Epithelial cell of prostate (primary cell): ENCODE measurements at regions not wholly inside any gene's neighbourhood (a gene's known extent, or its start where the extent isn't known, plus 50 kb on each side); places are given as distances from the start of the nearest gene placed in this dataset.

Experiments used
- DNase-seq: peaks from one replicate; pipeline ENCODE4 v3.0.0-alpha.2; 2011; ENCODE audit warnings: low read depth, low spot score
- H3K27ac ChIP-seq: fragments of 450-650 bp; 2 replicates; pipeline ENCODE4 v1.5.1; 2017; ENCODE audit warnings: mild to moderate bottlenecking

DNA sequence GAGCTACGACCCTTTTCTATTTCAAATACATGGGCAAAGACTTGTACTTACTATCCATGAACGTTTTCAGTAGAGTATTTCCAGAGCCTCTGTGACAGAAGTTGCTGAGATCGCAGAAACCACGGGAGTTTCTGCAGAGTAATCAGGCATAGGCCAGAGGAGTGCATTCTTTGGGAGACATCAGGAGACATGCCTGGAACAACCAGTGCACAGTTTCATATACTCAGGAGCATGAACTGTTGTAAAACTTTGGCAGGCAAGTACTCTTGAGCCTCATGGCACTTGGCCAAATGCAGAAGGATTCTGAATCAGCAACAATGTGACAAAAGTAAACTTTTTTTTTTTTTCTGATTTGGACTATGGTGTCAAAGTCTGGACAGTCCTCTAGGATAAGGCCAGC lies 307.1 kb downstream of the GRB14 start:
- DNase-seq, result no peak
- H3K27ac ChIP-seq, result no peak overlapping the region

DNA sequence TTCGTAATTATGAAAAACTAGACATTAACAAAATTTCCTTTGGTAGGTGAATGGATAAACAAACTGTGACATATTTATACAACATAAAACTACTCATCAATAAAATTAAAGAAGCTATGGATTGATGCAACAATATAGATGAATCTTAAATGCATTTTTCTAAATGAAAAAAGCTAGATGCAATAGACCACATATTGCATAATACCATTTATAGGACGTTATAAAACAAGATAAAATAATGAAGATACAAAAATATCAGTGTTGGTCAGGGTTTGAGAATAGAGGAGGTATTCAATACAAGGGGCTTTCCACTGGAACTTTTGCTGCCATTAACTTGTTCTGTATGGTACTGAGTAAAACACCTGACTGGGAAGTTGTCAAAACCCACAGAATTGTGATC lies 314.4 kb downstream of the GRB14 start:
- no peak for DNase-seq
- H3K27ac ChIP-seq, result no peak overlapping the region

DNA sequence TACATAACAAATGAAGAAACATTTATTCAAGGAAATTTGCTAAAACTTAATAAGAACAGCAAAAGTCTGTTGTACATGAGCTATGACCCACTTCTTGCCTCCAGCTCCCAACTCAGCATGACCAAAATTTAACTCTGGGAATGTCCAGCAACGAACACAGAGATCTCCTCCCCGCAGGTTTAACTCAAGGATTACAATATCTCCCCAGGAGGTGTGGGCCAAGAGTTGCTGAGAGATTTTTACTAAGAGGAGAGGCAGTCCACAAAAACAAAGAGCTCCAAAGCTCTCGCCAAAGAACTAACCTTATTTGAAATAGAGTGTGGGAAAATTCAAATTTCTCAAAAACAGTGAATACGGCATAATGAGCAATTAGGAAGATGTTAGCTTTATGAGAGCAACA lies 318.5 kb downstream of the GRB14 start:
- no peak overlapping the region for H3K27ac ChIP-seq
- no peak for DNase-seq

DNA sequence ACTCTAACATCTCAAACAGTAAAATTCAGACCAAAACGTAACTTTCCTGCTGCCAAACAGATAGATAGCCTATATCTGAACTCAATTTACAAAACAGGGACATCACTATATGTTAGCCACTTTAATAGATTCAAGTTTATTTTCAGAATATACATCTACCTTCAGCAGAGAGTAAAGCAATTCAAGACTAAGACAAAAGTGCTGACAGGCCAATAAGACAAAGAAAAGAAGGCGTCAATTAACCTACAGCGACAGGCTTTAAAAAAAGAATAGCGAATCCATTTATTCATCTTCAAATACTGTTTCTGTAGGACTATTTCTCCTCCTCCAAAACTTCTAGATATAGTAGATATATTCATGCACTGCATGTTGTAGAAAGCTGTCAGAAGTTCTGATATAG lies 333.0 kb downstream of the GRB14 start:
- no peak for DNase-seq
- H3K27ac ChIP-seq, result no peak overlapping the region

DNA sequence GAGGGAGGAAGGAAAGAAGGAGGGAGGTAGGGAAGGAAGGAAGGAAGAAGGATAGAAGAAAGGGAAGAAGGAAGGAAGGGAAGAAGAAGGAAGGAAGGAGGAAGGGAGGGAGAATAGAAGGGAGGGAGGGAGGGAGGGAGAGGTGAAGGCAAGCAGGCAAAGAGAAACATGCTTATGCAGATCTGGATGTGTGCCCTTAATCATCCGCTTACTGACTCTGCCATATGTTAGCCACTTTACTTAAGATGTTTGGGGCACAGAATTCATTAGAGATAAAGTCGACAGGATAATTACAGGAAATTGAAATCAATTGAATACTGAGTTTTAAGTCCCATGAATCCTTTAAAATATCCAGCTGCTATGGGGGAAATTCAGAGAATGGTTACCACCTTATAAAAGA lies 334.2 kb downstream of the GRB14 start:
- DNase-seq, result no peak
- no peak overlapping the region for H3K27ac ChIP-seq

DNA sequence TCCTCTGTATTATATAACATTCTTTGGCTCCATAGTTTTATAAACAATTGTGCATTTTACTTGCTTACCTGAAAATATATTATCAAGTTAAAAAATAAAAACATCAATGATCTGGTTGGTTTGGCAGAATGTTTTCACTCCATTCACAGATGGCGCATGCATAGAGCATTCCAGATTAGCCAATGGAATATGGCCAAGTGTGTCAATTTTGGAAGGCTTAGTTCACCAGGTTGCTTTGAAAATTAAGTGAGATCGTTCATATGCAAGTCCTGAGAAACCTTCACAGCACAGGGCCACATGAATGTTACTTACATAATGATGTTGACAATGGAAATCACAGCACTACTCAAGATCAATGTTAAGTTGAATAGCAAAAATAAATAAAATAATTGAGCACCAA lies 335.7 kb downstream of the GRB14 start:
- no peak overlapping the region for H3K27ac ChIP-seq
- DNase-seq, result no peak

DNA sequence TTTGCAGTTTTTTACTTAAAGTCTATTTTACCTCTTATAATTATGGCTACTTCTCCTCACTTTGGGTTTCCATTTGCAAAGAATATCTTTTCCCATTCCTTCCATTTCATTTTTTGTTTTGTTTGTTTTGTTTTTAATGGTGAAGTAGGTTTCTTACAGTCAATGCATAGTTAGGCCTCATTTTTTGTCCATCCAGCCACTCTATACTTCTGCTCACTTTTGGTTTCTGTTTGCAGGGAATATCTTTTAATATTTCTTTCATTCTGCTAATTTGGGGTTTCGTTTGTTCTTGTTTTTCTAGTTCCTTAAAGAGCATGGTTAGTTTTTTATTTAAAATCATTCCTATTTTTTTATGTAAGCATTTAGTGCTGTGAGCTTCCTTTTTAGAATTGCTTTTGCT lies 339.4 kb downstream of the GRB14 start:
- no peak for DNase-seq
- no peak overlapping the region for H3K27ac ChIP-seq

DNA sequence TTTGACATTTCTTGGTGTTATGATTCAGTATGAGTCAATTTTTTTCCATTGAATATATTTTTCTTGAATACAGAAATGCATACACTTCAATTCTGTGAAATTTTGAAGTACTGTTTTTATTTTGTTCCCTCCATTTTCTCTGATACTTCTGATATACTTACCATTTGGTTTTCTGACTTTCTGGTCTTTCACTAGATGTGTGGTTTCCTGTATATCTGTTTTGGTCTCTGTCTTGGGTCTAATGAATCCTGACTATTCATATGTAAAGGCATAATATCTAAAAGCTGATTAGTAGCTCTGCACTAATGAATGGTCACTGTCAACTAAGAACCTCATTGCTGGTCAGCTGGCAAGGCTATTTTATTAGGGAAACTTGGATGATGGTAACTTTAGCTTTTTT lies 345.6 kb downstream of the GRB14 start:
- DNase-seq, result no peak
- no peak overlapping the region for H3K27ac ChIP-seq

DNA sequence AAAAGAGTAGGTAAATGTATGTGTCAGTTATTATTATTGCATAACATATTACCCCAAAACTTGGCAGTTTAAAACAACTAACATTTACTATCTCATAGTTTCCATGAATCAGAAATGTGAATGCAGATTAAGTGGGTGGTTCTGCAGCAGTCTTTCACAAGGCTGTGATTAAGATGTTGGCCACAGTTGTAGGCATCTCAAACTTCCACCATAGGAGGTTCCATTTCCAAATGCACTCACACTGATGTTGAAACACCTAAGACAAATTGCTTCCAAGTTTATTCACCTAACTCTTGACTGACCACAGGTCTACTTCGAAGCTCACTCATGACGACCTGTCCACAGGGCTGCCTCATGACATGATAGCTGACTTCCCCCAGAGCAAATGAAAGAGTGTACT lies 360.8 kb downstream of the GRB14 start:
- no peak for DNase-seq
- no peak overlapping the region for H3K27ac ChIP-seq

DNA sequence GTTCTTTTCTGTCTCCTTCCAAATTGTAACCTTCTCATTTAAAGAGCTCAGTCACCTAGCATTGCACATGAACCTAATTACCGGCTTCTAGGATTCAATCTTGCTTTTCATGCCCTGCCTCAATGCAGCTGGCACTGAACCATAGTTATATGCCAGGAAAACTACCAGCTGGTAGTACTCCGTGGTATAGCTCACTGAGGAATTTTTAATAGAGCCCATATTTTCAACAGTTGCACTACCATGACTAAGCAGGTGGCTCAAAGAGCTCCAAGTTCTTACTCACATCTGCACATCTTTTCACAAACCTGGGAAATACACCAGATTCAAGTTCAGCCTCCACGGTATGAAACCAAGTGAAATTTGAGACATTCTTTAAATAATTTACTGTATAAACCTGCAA lies 363.5 kb downstream of the GRB14 start:
- no peak overlapping the region for H3K27ac ChIP-seq
- no peak for DNase-seq

DNA sequence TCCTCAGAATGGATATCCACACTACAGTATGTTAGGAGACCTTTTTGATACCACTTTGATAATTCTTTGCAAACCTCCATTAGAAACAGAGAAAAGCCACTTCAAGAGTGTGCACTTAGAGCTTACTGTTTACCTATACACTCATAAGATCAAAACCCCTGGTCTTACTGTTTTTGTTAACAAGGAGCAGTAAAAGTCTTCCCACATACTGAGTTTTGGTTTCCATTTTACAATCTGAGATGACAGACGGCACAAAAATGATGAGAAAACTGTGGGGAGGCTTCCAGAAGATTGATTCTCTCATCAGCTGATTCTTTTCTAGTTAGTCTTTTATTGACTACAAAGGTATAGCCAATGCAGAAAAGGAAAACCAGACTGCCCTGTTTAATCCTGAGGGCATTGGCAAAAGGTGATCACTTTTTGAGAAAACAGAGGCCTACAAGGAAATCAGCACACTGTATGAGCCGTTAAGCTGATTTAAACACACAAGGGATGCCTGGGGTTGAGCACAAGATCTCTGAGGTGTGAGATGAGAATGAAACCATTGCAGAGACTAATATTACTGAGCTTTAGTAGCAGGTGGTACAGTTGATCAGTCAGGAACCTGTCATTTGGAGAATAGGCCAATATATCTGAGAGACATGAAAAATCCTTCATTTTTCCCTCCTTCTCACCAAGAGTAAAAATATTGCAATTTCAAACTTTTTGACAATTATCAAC lies 368.6 kb downstream of the GRB14 start:
- DNase-seq, result no peak

DNA sequence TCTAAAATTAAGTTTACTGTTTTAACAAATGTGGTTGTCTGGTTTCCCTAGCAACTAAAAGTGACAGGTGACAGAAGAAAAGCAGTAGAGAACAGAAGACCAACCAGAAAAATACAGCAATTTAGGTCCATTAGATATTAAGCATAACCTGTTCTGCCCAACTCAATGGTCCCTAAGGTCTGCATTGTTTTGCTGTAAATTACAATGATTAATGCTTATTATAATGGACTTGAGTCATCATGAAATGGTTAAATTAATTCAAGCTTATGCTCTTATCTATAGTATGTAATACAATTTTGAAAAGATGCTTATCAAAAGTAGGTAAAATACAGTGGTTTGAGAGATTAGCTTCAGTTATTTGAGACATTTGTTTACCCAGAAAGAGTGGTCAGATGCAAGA lies 378.0 kb downstream of the GRB14 start:
- DNase-seq, result no peak
- H3K27ac ChIP-seq, result no peak overlapping the region

More for the DNA sequence above, 368.6 kb downstream of the GRB14 start:
- no peak overlapping the region for H3K27ac ChIP-seq

DNA sequence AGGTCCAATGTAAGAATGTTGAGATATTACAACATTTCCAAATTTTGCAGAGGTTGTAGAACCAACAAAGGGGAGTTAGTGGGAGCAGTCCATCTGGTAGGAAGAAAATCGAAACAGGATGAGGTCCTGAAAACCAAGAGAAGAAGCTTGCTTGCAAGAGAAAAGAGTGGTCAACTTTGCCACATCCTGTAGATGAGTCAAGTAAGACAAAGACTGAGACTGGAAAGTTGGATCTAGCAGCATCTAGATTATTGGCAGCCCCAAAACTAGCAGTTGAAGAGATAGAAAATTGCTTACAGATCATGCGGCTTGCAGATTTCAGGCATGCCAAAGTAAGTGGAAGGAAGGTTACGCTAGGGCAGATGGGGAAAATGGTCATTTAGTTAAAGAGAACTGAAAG lies 378.9 kb downstream of the GRB14 start:
- no peak overlapping the region for H3K27ac ChIP-seq
- DNase-seq, result no peak

DNA sequence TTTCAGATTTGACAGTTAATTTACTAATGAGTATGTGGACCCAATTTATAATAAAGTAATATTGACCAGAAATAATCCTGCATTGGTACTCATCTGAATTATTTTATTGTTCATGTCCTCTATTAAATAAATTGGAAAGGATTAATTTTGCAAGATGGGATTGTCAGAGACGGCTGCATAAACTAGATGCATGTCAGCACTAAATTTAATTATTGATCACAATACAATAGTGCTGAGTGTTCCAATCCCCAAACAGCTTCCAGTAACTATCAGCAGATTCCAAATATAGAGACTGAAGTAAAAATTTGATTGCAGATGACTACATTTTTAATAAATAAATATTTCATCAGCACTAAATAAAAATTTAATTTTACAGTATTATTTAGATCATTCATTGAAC lies 387.2 kb downstream of the GRB14 start:
- DNase-seq, result no peak
- no peak overlapping the region for H3K27ac ChIP-seq

DNA sequence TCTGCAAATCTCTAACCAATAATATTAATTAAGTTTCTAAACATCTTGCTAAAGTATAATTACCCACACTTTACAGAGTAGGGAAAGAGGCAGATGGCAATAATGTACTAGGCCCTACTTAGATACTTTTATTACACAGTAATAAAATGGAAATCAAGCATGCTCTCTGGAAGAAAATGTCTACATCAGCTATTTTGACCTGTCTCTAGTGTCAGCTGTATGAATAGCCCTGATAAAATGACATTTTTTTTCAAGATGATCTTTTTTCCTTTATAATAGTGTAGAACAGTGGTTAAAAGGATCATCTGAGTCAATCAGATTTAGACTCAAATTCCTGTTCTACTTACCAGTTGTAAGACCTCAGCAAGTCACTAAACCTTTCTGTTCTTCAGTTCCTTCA lies 397.3 kb downstream of the GRB14 start:
- H3K27ac ChIP-seq, result no peak overlapping the region
- DNase-seq, result no peak

DNA sequence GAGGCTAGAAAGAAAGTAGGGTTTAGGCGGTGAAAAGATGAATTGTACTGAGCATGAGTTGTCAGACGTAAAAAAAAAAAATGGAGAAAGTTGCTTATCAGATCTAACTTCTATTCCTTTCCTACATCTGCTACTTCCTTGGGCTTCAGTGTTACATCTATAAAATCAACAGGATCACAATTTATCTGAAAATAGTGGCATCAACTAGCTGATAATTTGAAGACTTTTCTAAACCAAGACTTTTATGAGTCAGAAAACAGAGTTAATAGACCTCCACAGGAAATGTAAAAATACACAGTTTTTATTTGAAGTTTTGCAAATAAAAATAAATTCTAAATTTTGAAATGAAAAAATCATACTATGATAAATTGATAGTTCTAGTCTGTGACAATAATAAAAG lies 399.8 kb downstream of the GRB14 start:
- H3K27ac ChIP-seq, result no peak overlapping the region
- DNase-seq, result no peak

DNA sequence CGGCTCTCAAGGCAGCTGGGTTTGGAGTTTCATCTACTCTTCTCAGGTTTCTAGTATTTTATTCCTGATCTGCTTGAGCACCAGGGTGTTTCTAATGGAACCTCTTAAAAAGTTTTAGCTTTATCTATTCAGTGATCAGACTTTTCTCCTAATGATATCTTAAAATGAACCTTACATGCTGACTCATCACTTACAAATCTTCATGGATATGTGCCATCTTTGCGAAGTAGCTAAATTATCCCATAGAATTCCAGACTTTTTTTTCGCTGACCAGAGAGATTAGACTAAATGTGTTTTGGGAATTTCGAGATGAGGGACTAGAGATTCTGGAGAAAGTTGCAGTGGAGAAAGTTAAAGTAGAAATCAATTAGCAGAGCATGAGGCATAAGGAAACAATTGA lies 401.0 kb downstream of the GRB14 start:
- DNase-seq, result no peak
- H3K27ac ChIP-seq, result no peak overlapping the region

DNA sequence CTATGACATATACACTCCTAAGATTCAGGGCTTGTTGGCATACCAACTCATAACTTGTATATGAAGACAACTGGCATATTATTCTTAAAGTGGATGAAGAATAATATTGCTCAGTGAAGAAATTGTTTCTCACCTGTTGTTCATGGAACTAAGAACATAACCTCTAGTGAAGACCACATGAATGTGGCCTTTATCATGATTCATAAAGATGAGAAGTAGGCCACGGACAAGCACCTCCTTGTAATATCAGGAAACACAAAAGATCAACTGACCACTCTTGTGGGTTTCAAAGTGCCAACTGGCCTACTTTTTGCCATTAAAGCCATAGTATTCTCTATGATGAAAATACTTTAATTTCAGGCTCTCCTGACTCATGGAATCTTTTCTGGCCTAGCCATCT lies 407.4 kb downstream of the GRB14 start:
- H3K27ac ChIP-seq, result no peak overlapping the region
- DNase-seq, result no peak

DNA sequence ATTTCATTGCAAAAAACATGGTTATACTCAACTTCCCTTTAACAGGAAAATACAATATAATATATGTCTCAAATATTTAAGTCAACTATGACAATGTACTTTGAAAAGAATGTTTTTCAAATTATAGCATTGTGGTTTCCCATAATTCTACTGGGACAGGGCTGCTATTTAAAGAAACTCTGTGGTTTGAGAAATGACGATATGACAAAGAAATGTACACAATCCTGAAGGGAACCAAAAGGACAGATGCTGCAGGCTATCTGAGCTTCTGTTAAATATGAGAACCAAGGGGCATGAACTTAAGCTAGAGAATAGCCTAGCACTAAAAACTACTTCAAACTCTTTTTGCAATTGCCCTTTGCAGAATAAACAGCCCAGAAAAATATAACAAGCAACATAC lies 415.9 kb downstream of the GRB14 start:
- DNase-seq, result no peak
- H3K27ac ChIP-seq, result no peak overlapping the region

DNA sequence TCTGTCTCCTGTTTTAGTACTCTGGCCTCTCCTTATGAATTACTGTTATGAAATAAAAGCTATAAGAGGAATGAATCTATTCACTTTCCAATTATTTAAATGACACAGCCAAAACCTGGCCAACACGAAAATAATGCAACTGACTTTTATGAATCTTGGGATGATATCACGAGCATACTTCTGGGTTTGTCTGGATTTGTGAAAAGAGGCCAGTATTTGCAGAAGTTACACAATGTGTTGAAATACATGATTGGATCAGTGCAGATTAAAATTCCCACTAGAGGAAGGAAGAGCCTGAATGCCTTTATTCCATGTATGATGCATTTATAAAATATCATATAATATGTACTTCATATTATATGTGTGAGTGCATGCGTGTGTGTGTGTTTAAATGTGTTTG lies 418.2 kb downstream of the GRB14 start:
- no peak for DNase-seq
- H3K27ac ChIP-seq, result no peak overlapping the region

DNA sequence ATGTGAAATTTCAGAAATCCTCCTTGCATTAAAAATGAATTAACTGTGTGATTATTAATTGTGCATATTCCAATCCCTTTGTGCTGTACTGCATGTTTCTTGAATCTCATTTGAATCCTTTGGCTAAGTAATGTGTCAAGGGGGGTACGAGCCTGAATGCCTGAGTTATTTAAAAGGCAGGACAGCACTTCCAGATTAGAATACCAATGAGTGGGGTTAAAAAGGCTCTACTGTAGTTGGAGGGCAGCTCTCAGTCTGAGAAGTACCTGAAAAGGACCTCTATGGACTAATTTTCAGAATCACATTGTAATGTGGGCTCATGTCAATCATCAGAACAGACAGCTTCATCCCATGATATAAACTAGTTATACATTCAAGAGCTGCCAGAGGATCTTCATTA lies 423.0 kb downstream of the GRB14 start:
- H3K27ac ChIP-seq, result no peak overlapping the region
- no peak for DNase-seq

DNA sequence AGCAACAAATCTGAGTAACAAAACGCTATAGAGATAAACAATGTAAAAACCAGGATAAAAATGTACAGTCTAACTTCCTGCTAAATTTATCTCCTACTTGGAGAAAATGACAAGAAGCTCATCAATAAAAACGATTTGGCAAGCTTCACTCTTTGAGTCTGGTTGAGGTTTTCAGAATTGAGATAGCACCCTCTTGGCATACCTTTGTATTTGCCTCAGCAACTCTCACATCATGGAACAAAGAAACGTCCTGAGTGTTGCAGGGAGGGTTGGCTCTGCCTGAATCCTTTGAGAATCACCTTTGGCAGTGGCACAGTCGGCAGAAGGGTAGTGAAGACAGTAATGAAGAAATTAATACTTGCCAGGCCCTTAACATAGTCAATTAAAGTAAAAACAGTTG lies 430.6 kb downstream of the GRB14 start:
- no peak overlapping the region for H3K27ac ChIP-seq
- no peak for DNase-seq

DNA sequence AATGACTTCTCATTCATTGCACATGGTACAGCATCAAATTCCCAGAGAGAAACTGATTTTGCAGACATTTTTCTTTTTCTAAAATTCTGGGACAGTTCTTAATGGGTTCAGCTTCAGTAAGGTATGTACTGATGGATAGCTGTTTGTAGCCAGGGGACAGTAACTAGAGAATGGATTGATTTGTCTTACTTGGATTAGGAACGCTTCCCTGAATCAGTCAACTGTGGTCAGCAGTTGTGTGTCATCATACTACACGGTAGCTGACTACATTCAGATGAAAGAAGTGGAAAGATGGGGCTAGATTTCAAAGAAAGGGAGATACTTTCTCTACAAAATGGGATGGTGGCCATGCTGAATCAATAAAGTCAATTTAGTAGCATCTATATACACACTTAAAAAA lies 431.4 kb downstream of the GRB14 start:
- H3K27ac ChIP-seq, result no peak overlapping the region
- no peak for DNase-seq
